ENCODE measurements at regions not wholly inside any gene's neighbourhood (a gene's known extent, or its start where the extent isn't known, plus 50 kb on each side); places are given as distances from the start of the nearest gene placed in this dataset.

DNA sequence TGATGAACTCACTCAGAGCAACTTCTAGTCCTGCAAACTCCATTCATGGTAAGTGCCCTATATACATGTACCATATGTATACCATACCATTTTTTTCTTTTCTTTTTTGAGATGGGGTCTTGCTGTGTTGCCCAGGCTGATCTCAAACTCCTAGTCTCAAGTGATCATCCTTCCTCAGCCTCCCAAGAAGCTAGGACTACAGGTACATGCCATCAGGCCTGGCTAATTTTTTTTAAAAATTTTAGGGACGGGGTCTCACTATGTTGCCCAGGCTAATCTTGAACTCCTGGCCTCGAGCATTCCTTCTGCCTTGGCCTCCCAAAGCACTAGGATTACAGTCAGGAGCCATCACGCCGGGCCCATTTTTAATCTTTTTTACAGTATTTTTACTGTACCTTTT, 67.3 kb upstream of the MFGE8 start:
- TF ChIP-seq, protein P1, sequence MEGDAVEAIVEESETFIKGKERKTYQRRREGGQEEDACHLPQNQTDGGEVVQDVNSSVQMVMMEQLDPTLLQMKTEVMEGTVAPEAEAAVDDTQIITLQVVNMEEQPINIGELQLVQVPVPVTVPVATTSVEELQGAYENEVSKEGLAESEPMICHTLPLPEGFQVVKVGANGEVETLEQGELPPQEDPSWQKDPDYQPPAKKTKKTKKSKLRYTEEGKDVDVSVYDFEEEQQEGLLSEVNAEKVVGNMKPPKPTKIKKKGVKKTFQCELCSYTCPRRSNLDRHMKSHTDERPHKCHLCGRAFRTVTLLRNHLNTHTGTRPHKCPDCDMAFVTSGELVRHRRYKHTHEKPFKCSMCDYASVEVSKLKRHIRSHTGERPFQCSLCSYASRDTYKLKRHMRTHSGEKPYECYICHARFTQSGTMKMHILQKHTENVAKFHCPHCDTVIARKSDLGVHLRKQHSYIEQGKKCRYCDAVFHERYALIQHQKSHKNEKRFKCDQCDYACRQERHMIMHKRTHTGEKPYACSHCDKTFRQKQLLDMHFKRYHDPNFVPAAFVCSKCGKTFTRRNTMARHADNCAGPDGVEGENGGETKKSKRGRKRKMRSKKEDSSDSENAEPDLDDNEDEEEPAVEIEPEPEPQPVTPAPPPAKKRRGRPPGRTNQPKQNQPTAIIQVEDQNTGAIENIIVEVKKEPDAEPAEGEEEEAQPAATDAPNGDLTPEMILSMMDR (IDR thresholded peaks at IDR 0.05; ENCODE audit: low read depth, low read length, poor library complexity, severe bottlenecking) = no peak
- TF ChIP-seq EZH2phosphoT487 (IDR thresholded peaks at IDR 0.05; ENCODE audit: borderline replicate concordance, low read length) = no peak

All from DOHH2 (cell line).